ENCODE measurements at regions not wholly inside any gene's neighbourhood (a gene's known extent, or its start where the extent isn't known, plus 50 kb on each side); places are given as distances from the start of the nearest gene placed in this dataset.

- TF ChIP-seq CTCF (IDR thresholded peaks at IDR 0.05; ENCODE audit: poor library complexity, severe bottlenecking) = no peak
- no peaks in the 10 kb centered on the region for H3K9me3 ChIP-seq (ENCODE audit: severe bottlenecking)
- H3K4me1 ChIP-seq (ENCODE audit: insufficient read depth, poor library complexity, severe bottlenecking) = no peaks in the 10 kb centered on the region
- no peak for ATAC-seq (ENCODE audit: low read depth)
- no peak for DNase-seq (ENCODE audit: low spot score)
- no peaks in the 10 kb centered on the region for H3K36me3 ChIP-seq (ENCODE audit: low read depth)
- H3K27ac ChIP-seq (ENCODE audit: poor library complexity, severe bottlenecking) = no peak overlapping the region
- H3K4me3 ChIP-seq (ENCODE audit: severe bottlenecking) = no peak overlapping the region
- H3K27me3 ChIP-seq (ENCODE audit: insufficient read depth, poor library complexity, severe bottlenecking) = no peaks in the 10 kb centered on the region
These were observed 71.1 kb downstream of the TMEM114 start for GRCh38 chr16:8519179-8519578.

GRCh38 chr16:8517280-8517679, 73.0 kb downstream of the TMEM114 start:
- ATAC-seq (ENCODE audit: low read depth) (no peak), DNase-seq (ENCODE audit: low spot score) (no peak)
- peaks cover 4% of the 10 kb centered on the region for H3K27me3 ChIP-seq (ENCODE audit: insufficient read depth, poor library complexity, severe bottlenecking)
- no peaks in the 10 kb centered on the region for H3K9me3 ChIP-seq (ENCODE audit: severe bottlenecking)
- no peaks in the 10 kb centered on the region for H3K4me1 ChIP-seq (ENCODE audit: insufficient read depth, poor library complexity, severe bottlenecking)
- H3K27ac ChIP-seq (ENCODE audit: poor library complexity, severe bottlenecking) = no peak overlapping the region
- no peak for TF ChIP-seq CTCF (IDR thresholded peaks at IDR 0.05; ENCODE audit: poor library complexity, severe bottlenecking)
- no peak overlapping the region for H3K4me3 ChIP-seq (ENCODE audit: severe bottlenecking)
- H3K36me3 ChIP-seq (ENCODE audit: low read depth) = no peaks in the 10 kb centered on the region

GRCh38 chr16:8516471-8516870, 73.8 kb downstream of the TMEM114 start:
- ATAC-seq (ENCODE audit: low read depth) (no peak), DNase-seq (ENCODE audit: low spot score) (no peak)
- Histone ChIP-seq H3K4me3 (ENCODE audit: severe bottlenecking) (no peak overlapping the region), H3K36me3 (ENCODE audit: low read depth) (no peaks in the 10 kb centered on the region), H3K27ac (ENCODE audit: poor library complexity, severe bottlenecking) (no peak overlapping the region), H3K27me3 (ENCODE audit: insufficient read depth, poor library complexity, severe bottlenecking) (peaks cover 4% of the 10 kb centered on the region), H3K4me1 (ENCODE audit: insufficient read depth, poor library complexity, severe bottlenecking) (no peaks in the 10 kb centered on the region), H3K9me3 (ENCODE audit: severe bottlenecking) (no peaks in the 10 kb centered on the region)
- TF ChIP-seq CTCF (IDR thresholded peaks at IDR 0.05; ENCODE audit: poor library complexity, severe bottlenecking) = no peak

- no peak overlapping the region for H3K27ac ChIP-seq (ENCODE audit: poor library complexity, severe bottlenecking)
- H3K9me3 ChIP-seq (ENCODE audit: severe bottlenecking) = no peaks in the 10 kb centered on the region
- no peak overlapping the region for H3K4me3 ChIP-seq (ENCODE audit: severe bottlenecking)
- H3K4me1 ChIP-seq (ENCODE audit: insufficient read depth, poor library complexity, severe bottlenecking) = no peaks in the 10 kb centered on the region
- ATAC-seq (ENCODE audit: low read depth) = no peak
- no peak for DNase-seq (ENCODE audit: low spot score)
- peaks cover 4% of the 10 kb centered on the region for H3K27me3 ChIP-seq (ENCODE audit: insufficient read depth, poor library complexity, severe bottlenecking)
- no peak for TF ChIP-seq CTCF (IDR thresholded peaks at IDR 0.05; ENCODE audit: poor library complexity, severe bottlenecking)
- no peaks in the 10 kb centered on the region for H3K36me3 ChIP-seq (ENCODE audit: low read depth)
These were observed 77.2 kb downstream of the TMEM114 start for GRCh38 chr16:8512941-8513624.

- DNase-seq (ENCODE audit: low spot score) = no peak
- peaks cover 4% of the 10 kb centered on the region for H3K27me3 ChIP-seq (ENCODE audit: insufficient read depth, poor library complexity, severe bottlenecking)
- H3K9me3 ChIP-seq (ENCODE audit: severe bottlenecking) = no peaks in the 10 kb centered on the region
- H3K4me3 ChIP-seq (ENCODE audit: severe bottlenecking) = no peak overlapping the region
- H3K36me3 ChIP-seq (ENCODE audit: low read depth) = no peaks in the 10 kb centered on the region
- ATAC-seq (ENCODE audit: low read depth) = no peak
- H3K4me1 ChIP-seq (ENCODE audit: insufficient read depth, poor library complexity, severe bottlenecking) = no peaks in the 10 kb centered on the region
- H3K27ac ChIP-seq (ENCODE audit: poor library complexity, severe bottlenecking) = no peak overlapping the region
- TF ChIP-seq CTCF (IDR thresholded peaks at IDR 0.05; ENCODE audit: poor library complexity, severe bottlenecking) = no peak
These were observed 78.8 kb downstream of the TMEM114 start for GRCh38 chr16:8511464-8511863.

All from RWPE2 (cell line).